Mesendoderm (in vitro differentiated cells): ENCODE measurements at regions not wholly inside any gene's neighbourhood (a gene's known extent, or its start where the extent isn't known, plus 50 kb on each side); places are given as distances from the start of the nearest gene placed in this dataset.
"Not testable (repeated sequence)": the region's sequence is repeated elsewhere in the genome, so short reads cannot be mapped to it uniquely, and the experiment has no call there.

ENCODE experiments used
- DNase-seq: peaks from one replicate; pipeline ENCODE4 v3.0.0; 2013
- H2AK5ac ChIP-seq: 2 replicates; pipeline ENCODE4 v1.6.1; 2013; ENCODE audit warnings: low read length, inconsistent platforms
- H2BK120ac ChIP-seq: 2 replicates; pipeline ENCODE4 v1.6.1; 2013; ENCODE audit warnings: low read depth, mild to moderate bottlenecking, low read length, moderate library complexity, mixed read lengths
- H2BK15ac ChIP-seq: replicated peaks from 2 replicates; pipeline ENCODE4 v1.6.1; 2013; ENCODE audit warnings: low read depth, mild to moderate bottlenecking, moderate library complexity
- H2BK5ac ChIP-seq: 2 replicates; pipeline ENCODE4 v1.6.1; 2013; ENCODE audit warnings: low read length, inconsistent platforms
- H3K18ac ChIP-seq: 2 replicates; pipeline ENCODE4 v1.6.1; 2013; ENCODE audit warnings: mild to moderate bottlenecking, low read length, mixed read lengths
- H3K23ac ChIP-seq: one replicate; pipeline ENCODE4 v1.6.1; 2013; ENCODE audit warnings: low read length
- H3K27ac ChIP-seq: 2 replicates; pipeline ENCODE4 v1.5.1; 2013; ENCODE audit warnings: low read depth, mild to moderate bottlenecking, inconsistent platforms, low read length, moderate library complexity
- H3K27me3 ChIP-seq: 2 replicates; pipeline ENCODE4 v1.6.1; 2013; ENCODE audit warnings: low read length, control low read depth, mild to moderate bottlenecking, inconsistent platforms; ENCODE audit not compliant: insufficient read depth, poor library complexity
- H3K36me3 ChIP-seq: 2 replicates; pipeline ENCODE4 v1.6.1; 2013; ENCODE audit warnings: low read length, inconsistent platforms; ENCODE audit not compliant: control insufficient read depth, insufficient read depth
- H3K4ac ChIP-seq: one replicate; pipeline ENCODE4 v1.6.1; 2013; ENCODE audit warnings: low read depth, mild to moderate bottlenecking, low read length, moderate library complexity
- H3K4me1 ChIP-seq: 2 replicates; pipeline ENCODE4 v1.6.1; 2013; ENCODE audit warnings: low read depth, low read length, inconsistent platforms; ENCODE audit not compliant: control insufficient read depth
- H3K4me2 ChIP-seq: 2 replicates; pipeline ENCODE4 v1.6.1; 2013; ENCODE audit warnings: low read length
- H3K4me3 ChIP-seq: 2 replicates; pipeline ENCODE4 v1.5.1; 2013; ENCODE audit warnings: mild to moderate bottlenecking, low read length
- H3K56ac ChIP-seq: one replicate; pipeline ENCODE4 v1.6.1; 2013; ENCODE audit warnings: low read length
- H3K79me1 ChIP-seq: 2 replicates; pipeline ENCODE4 v1.6.1; 2013; ENCODE audit warnings: low read length, inconsistent platforms
- H3K79me2 ChIP-seq: 2 replicates; pipeline ENCODE4 v1.6.1; 2013; ENCODE audit warnings: mild to moderate bottlenecking, low read length; ENCODE audit not compliant: control insufficient read depth, insufficient read depth
- H3K9ac ChIP-seq: 2 replicates; pipeline ENCODE4 v1.6.1; 2013; ENCODE audit warnings: low read length, inconsistent platforms
- H4K5ac ChIP-seq: one replicate; pipeline ENCODE4 v1.6.1; 2013; ENCODE audit warnings: low read length
- H4K8ac ChIP-seq: one replicate; pipeline ENCODE4 v1.6.1; 2013; ENCODE audit warnings: low read depth, mild to moderate bottlenecking, control low read depth, low read length, moderate library complexity
- WGBS: extraction: QIAGEN DNeasy Blood & Tissue Kit; methylation state at CpG from one replicate; pipeline ENCODE4 v1.1.7; 2013; ENCODE audit warnings: low lambda C conversion rate, missing lambda C conversion rate; ENCODE audit not compliant: insufficient coverage; ENCODE audit errors: extremely low coverage; 5-methylcytosine and 5-hydroxymethylcytosine counted together

GRCh38 chr2:193371200-193371599 lies 1176.5 kb upstream of the TMEFF2 start:
- H2BK15ac ChIP-seq: no peak overlapping the region
- no peak overlapping the region for H3K23ac ChIP-seq
- no CpG with 5 or more reads among the region's 7 CpGs for WGBS

GRCh38 chr2:193368615-193369014 lies 1173.9 kb upstream of the TMEFF2 start:
- Histone ChIP-seq H3K79me1 (no peaks in the 10 kb centered on the region), H2BK5ac (no peak overlapping the region), H3K4me1 (no peaks in the 10 kb centered on the region), H3K9ac (no peak overlapping the region), H3K27ac (no peak overlapping the region), H3K4ac (no peak overlapping the region), H4K5ac (no peak overlapping the region), H3K36me3 (no peaks in the 10 kb centered on the region), H3K56ac (no peak overlapping the region), H3K79me2 (no peaks in the 10 kb centered on the region), H4K8ac (no peak overlapping the region), H3K18ac (no peak overlapping the region), H3K23ac (no peak overlapping the region), H3K4me3 (no peak overlapping the region), H2AK5ac (no peak overlapping the region), H2BK120ac (no peak overlapping the region), H3K4me2 (no peak overlapping the region), H2BK15ac (no peak overlapping the region), H3K27me3 (no peaks in the 10 kb centered on the region)
- no peak for DNase-seq

More at GRCh38 chr2:193371200-193371599, 1176.5 kb upstream of the TMEFF2 start:
- no peaks in the 10 kb centered on the region for H3K4me1 ChIP-seq
- H3K36me3 ChIP-seq: no peaks in the 10 kb centered on the region
- H3K4ac ChIP-seq: no peak overlapping the region
- H3K27ac ChIP-seq: no peak overlapping the region
- H3K4me3 ChIP-seq: no peak overlapping the region
- no peak overlapping the region for H3K4me2 ChIP-seq
- H3K56ac ChIP-seq: no peak overlapping the region
- no peak overlapping the region for H4K8ac ChIP-seq
- no peak overlapping the region for H2AK5ac ChIP-seq
- H3K79me2 ChIP-seq: no peaks in the 10 kb centered on the region
- no peak overlapping the region for H4K5ac ChIP-seq
- no peak overlapping the region for H2BK5ac ChIP-seq
- no peak overlapping the region for H2BK120ac ChIP-seq
- H3K27me3 ChIP-seq: no peaks in the 10 kb centered on the region
- no peak overlapping the region for H3K18ac ChIP-seq
- peak; percentile 15 for DNase-seq
- H3K79me1 ChIP-seq: no peaks in the 10 kb centered on the region
- H3K9ac ChIP-seq: no peak overlapping the region

DNA sequence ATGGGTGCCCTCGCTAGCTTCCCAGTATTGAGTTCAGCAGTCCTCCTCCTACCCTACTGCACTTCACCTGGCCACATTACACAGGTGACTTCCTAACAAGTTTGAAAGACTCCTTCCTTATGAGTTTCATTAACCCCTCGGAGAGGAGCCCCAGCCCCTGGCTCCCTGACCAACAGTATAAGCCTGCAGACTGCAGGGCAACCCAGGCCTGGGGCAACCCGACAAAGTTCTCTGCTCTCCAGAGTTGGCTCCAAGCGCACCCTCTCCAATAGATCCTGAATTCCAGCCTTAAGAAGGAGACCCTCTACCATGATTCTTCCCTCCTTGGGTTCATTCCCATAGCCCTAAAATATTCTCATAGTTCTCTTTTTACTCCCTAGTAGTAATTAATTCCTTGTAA lies 1162.8 kb upstream of the TMEFF2 start:
- no peaks in the 10 kb centered on the region for H3K36me3 ChIP-seq
- no peak overlapping the region for H4K5ac ChIP-seq
- H3K79me1 ChIP-seq: no peaks in the 10 kb centered on the region
- no peak overlapping the region for H3K4me3 ChIP-seq
- WGBS: no CpG with 5 or more reads among the region's 4 CpGs
- no peak for DNase-seq
- H3K4ac ChIP-seq: no peak overlapping the region
- no peaks in the 10 kb centered on the region for H3K4me1 ChIP-seq
- no peak overlapping the region for H3K23ac ChIP-seq
- no peaks in the 10 kb centered on the region for H3K79me2 ChIP-seq
- H3K18ac ChIP-seq: no peak overlapping the region
- no peak overlapping the region for H2BK120ac ChIP-seq
- H3K9ac ChIP-seq: no peak overlapping the region
- no peak overlapping the region for H3K27ac ChIP-seq
- no peak overlapping the region for H3K4me2 ChIP-seq
- H3K56ac ChIP-seq: no peak overlapping the region
- H2BK5ac ChIP-seq: no peak overlapping the region
- H4K8ac ChIP-seq: no peak overlapping the region
- no peaks in the 10 kb centered on the region for H3K27me3 ChIP-seq
- H2AK5ac ChIP-seq: no peak overlapping the region
- no peak overlapping the region for H2BK15ac ChIP-seq

DNA sequence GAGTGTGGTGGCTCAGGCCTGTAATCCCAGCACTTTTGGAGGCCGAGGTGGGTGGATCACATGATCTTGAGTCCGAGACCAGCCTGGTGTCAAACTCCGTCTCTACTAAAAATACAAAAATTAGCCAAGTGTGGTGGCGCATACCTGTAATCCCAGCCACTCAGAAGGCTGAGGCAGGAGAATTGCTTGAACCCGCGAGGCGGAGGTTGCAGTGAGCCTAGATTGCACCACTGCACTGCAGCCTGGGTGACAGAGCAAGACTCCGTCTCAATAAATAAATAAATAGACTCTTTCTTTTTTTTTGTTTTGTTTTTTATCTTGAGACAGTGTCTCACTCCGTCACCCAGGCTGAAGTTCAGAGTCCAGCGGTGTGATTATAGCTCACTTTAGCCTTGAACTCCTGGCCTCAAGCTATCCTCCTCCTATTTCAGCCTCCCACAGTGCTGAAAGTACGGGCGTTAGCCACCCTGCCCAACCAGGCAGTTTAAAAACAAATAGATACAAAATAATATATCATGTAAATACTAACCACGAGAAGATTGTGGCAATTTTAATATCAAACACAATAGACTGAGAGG lies 1158.0 kb upstream of the TMEFF2 start:
- not testable (repeated sequence) for H3K9ac ChIP-seq, H3K4me3 ChIP-seq, H3K4me2 ChIP-seq, H4K5ac ChIP-seq, H3K36me3 ChIP-seq, H3K56ac ChIP-seq, H2AK5ac ChIP-seq, H2BK15ac ChIP-seq, H2BK120ac ChIP-seq, H3K18ac ChIP-seq, H3K27me3 ChIP-seq, H3K4me1 ChIP-seq, H2BK5ac ChIP-seq, H4K8ac ChIP-seq, H3K79me1 ChIP-seq, H3K27ac ChIP-seq, DNase-seq, H3K23ac ChIP-seq, H3K4ac ChIP-seq, H3K79me2 ChIP-seq
- WGBS: no CpG with 5 or more reads among the region's 13 CpGs

DNA sequence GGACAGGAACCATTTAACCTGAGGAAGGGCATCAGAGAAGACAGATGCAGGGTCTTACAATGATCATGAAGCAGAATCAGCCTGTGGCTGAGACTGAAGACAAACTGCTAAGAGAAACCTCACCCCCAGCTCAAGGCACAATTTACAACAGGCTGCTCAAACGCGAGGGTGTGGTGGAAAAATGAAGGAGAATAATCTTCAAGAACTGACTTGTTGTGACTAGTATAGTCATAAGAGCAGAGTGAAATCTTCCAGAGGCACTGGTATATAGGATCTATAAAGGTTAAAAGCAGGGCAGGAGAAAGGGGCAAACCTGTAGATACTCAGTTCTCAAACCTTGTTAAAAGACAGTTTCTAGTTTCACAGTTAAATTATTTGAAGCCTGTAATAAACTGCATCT lies 1155.8 kb upstream of the TMEFF2 start:
- no peak overlapping the region for H2BK120ac ChIP-seq
- no peaks in the 10 kb centered on the region for H3K79me2 ChIP-seq
- no peak overlapping the region for H3K4me2 ChIP-seq
- no peaks in the 10 kb centered on the region for H3K79me1 ChIP-seq
- H3K23ac ChIP-seq: no peak overlapping the region
- H3K4ac ChIP-seq: no peak overlapping the region
- no peak overlapping the region for H3K4me3 ChIP-seq
- H4K8ac ChIP-seq: no peak overlapping the region
- H3K27ac ChIP-seq: no peak overlapping the region
- H3K56ac ChIP-seq: no peak overlapping the region
- H3K18ac ChIP-seq: no peak overlapping the region
- no peak for DNase-seq
- H2BK15ac ChIP-seq: no peak overlapping the region
- H2BK5ac ChIP-seq: no peak overlapping the region
- no peaks in the 10 kb centered on the region for H3K4me1 ChIP-seq
- no CpG with 5 or more reads among the region's 2 CpGs for whole genome bisulfite sequencing
- H2AK5ac ChIP-seq: no peak overlapping the region
- H3K36me3 ChIP-seq: no peaks in the 10 kb centered on the region
- no peaks in the 10 kb centered on the region for H3K27me3 ChIP-seq
- H3K9ac ChIP-seq: no peak overlapping the region
- no peak overlapping the region for H4K5ac ChIP-seq

- Histone ChIP-seq H3K9ac (no peak overlapping the region), H3K4me1 (no peaks in the 10 kb centered on the region), H3K4me3 (no peak overlapping the region), H3K4me2 (no peak overlapping the region), H3K4ac (no peak overlapping the region), H3K36me3 (no peaks in the 10 kb centered on the region), H3K18ac (no peak overlapping the region), H3K79me2 (no peaks in the 10 kb centered on the region), H3K56ac (no peak overlapping the region), H4K5ac (no peak overlapping the region), H4K8ac (no peak overlapping the region), H2BK120ac (no peak overlapping the region), H2AK5ac (no peak overlapping the region), H3K27me3 (no peaks in the 10 kb centered on the region), H3K27ac (no peak overlapping the region), H3K79me1 (no peaks in the 10 kb centered on the region), H2BK15ac (no peak overlapping the region), H3K23ac (no peak overlapping the region), H2BK5ac (no peak overlapping the region)
- no peak for DNase-seq
- no CpG with 5 or more reads among the region's 1 CpG for WGBS
Observed at GRCh38 chr2:193349642-193350041, 1154.9 kb upstream of the TMEFF2 start.
